Cerebellar cortex (tissue), 1 donor: ENCODE measurements at regions not wholly inside any gene's neighbourhood (a gene's known extent, or its start where the extent isn't known, plus 50 kb on each side); places are given as distances from the start of the nearest gene placed in this dataset.
"Not testable (repeated sequence)": the region's sequence is repeated elsewhere in the genome, so short reads cannot be mapped to it uniquely, and the experiment has no call there.

Experiments
- DNase-seq: peaks from one replicate; pipeline ENCODE4 v3.0.0-alpha.2; 2015; ENCODE audit warnings: low spot score

- no peak for DNase-seq
These were observed 171.5 kb downstream of the NUP210 start for GRCh38 chr3:13248640-13249039.

- no peak for DNase-seq
These were observed 172.4 kb upstream of the IQSEC1 start for GRCh38 chr3:13245615-13245978.

DNA sequence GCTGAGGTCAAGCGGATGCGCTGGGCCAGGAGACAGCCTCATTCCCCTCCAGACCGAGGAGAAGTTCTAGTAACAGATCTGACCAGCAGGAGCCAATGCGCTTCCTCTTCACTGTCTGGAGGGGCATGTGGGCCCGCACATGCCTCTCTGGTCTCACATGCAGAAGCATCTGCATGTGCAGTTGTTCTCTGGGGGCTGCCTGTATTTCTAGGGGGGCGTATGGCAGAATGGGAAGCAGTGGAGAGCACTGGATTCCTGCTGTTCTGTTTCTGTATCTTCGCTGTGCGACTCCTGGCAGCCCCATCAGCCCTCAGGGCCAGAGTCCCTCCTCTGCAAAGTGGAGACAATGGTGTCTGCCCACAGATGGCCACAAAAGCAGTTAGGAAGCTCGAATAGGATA is 170.4 kb upstream of the IQSEC1 start:
- no peak for DNase-seq

- DNase-seq, result no peak
These were observed 169.1 kb upstream of the IQSEC1 start for GRCh38 chr3:13242364-13242737.

DNA sequence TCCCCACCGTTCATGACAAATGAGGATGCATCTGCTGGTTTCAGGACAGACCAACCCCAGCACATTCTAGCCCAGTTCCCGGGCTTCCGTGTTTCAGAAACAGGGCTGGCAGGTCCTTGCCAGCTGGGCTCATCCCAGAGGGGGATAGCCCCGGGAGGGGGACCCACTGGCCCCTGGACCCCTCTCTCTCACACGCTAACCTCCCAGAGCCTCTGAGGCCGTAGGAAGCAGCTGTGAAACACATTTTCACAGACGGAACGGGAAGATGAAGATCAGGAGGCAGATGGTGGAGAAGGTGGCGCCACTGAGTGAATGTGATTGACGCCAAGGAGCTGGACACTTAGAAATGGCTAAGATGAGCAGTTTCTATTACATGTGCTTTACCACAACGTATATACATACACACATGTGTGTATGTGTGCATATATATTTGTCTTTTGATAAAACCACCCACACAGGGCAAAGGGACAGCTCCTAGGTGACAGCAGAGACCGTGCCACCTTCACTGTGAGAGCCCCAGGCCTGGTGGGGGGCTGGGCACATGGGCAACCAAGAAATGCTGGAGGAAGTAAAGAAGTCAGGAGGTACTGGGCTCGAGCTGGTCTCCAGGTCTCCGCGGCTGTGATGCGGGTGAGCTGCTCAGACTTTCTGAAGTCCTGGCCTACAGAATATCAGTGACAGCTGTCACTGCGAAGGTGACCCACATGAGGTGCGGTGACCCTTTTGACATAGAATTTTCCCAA is 168.6 kb upstream of the IQSEC1 start:
- DNase-seq, result no peak

GRCh38 chr3:13240928-13241618 is 167.8 kb upstream of the IQSEC1 start:
- DNase-seq, result no peak

- DNase-seq, result no peak
These were observed 166.2 kb upstream of the IQSEC1 start for GRCh38 chr3:13239467-13239760.

GRCh38 chr3:13238687-13239466 is 165.6 kb upstream of the IQSEC1 start:
- DNase-seq, result no peak

DNA sequence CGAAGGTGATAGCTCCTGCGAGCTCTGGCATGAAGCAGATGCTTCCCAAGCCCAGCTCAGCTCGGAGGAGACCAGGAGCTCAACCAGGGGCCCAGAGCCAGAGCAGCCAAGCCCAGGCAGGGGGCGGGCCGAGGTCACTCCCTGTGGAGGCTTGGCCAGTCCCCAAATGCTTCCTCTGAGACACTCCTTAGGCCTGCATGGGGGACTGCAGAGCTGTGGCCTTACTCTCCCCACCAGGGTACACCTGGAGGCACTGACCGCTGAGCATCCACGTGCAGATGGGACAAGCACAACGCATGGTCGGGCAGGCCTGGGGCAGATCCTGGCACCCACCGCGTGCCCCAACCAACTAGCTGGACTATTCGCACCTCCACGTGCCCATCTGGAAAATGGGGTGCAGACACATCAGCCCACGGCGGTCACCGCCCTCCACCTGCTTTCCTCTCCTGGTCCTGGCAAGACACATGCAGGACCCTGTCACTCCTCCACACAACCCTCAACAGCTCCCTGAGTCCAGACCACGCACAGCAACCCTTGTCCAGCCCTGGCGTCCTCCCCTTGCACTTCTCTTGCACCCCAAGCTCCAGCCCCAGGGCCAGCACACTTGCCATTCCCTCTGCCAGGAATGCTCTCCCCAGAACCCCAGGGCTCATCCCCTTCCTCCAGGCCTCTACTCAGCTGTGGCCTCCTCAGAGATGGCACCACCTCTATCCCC is 164.7 kb upstream of the IQSEC1 start:
- no peak for DNase-seq

GRCh38 chr3:13236557-13237173 is 163.4 kb upstream of the IQSEC1 start:
- DNase-seq, result no peak

DNA sequence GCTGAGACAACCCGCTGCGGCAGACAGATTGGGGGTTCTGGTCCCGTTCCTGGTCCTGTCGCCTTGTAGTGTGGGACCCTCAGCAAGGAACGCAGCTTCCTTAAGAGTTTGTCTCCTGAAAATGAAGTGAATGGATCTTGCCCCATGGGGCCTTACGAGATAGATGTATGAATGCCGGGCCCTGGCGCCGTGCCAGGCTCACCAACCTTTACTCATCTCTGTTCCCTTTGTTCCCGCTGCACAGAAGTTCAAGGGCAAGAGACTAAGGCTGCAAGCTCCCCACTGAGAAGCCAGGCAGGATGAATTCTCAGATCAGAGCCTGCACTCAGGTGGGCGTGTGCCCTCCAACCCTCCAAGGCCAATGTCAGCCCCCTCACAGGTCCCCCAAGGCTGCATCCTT is 162.7 kb upstream of the IQSEC1 start:
- no peak for DNase-seq

DNA sequence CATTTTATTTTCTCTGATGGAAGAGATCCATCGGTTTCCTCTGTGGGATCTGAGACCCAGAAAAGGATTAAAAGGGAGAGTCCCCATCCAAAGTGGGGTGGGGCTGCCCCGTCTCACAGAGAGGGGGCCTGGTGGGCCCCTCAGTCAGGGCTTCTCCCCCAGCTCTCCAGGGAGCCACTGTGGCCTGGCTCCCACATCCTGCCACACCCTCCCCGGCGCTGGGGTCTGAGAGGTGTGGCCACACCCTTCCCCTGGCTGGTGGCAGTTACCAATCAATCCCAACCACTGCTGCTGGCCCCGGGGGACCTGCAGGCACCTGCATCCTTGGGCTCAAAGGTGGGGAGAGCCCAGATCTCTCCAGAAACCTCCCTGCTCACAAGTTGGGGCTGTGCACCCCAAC is 161.8 kb upstream of the IQSEC1 start:
- DNase-seq, result no peak

- no peak for DNase-seq
These were observed 161.4 kb upstream of the IQSEC1 start for GRCh38 chr3:13234666-13235065.

GRCh38 chr3:13233487-13234485 is 160.6 kb upstream of the IQSEC1 start:
- no peak for DNase-seq

- no peak for DNase-seq
These were observed 158.8 kb upstream of the IQSEC1 start for GRCh38 chr3:13231781-13232666.

GRCh38 chr3:13229273-13229949 is 156.2 kb upstream of the IQSEC1 start:
- peak; percentile 36 for DNase-seq

GRCh38 chr3:13228584-13228983 is 155.4 kb upstream of the IQSEC1 start:
- DNase-seq, result no peak

- not testable (repeated sequence) for DNase-seq
These were observed 154.9 kb upstream of the IQSEC1 start for GRCh38 chr3:13228169-13228568.
